NB4 (cell line): ENCODE measurements at regions not wholly inside any gene's neighbourhood (a gene's known extent, or its start where the extent isn't known, plus 50 kb on each side); places are given as distances from the start of the nearest gene placed in this dataset.

Experiments
- DNase-seq: peaks from one replicate; pipeline ENCODE4 v3.0.0; 2010; ENCODE audit warnings: low read depth
- H3K4me3 ChIP-seq: one replicate; pipeline ENCODE4 v1.5.1; 2011; ENCODE audit warnings: mild to moderate bottlenecking, low read depth, low read length, moderate library complexity
- CTCF ChIP-seq: IDR thresholded peaks from one replicate; pipeline ENCODE4 v1.5.1; 2012; ENCODE audit warnings: low read depth, low read length
- MAX ChIP-seq: IDR thresholded peaks from 2 replicates; pipeline ENCODE4 v1.6.1; 2011; ENCODE audit warnings: low read depth, low read length
- MYC ChIP-seq: IDR thresholded peaks from 2 replicates; pipeline ENCODE4 v1.6.1; 2011; ENCODE audit warnings: low read depth, low read length
- POLR2A ChIP-seq: IDR thresholded peaks from 2 replicates; pipeline ENCODE4 v1.6.1; 2011; ENCODE audit warnings: mild to moderate bottlenecking; ENCODE audit not compliant: insufficient read length; ENCODE audit errors: extremely low read depth

DNA sequence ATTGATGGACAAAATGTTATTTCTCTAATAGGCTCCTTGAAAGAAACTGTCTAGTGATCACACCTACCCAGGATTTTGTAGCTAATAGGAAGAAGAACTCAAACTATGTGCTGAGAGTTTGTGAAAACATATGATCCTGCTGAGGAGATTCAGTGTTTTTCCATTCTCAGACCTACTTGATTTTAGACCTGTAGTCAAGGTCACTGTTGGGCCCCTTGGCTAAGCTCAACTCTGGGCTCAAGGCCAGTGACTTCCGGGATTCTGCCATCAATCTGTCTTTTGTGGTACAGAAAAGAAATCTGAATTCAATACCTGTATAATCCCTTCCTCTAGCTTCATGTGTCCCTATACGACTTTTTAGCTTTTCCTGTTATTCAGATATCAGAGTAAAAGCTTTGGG is 79.7 kb upstream of the FERD3L start:
- no peak for DNase-seq
- TF ChIP-seq MYC (no peak), POLR2A (no peak), MAX (no peak), CTCF (no peak)
- no peak overlapping the region for H3K4me3 ChIP-seq

GRCh38 chr7:19215412-19215811 is 70.2 kb upstream of the FERD3L start:
- TF ChIP-seq MAX, result no peak
- TF ChIP-seq MYC, result no peak
- no peak for TF ChIP-seq POLR2A
- TF ChIP-seq CTCF, result no peak
- H3K4me3 ChIP-seq, result no peak overlapping the region
- DNase-seq, result no peak

- H3K4me3 ChIP-seq, result no peak overlapping the region
- DNase-seq, result no peak
- TF ChIP-seq CTCF, result no peak
- no peak for TF ChIP-seq POLR2A
- TF ChIP-seq MAX, result no peak
- TF ChIP-seq MYC, result no peak
Observed at GRCh38 chr7:19213746-19214145, 68.5 kb upstream of the FERD3L start.

DNA sequence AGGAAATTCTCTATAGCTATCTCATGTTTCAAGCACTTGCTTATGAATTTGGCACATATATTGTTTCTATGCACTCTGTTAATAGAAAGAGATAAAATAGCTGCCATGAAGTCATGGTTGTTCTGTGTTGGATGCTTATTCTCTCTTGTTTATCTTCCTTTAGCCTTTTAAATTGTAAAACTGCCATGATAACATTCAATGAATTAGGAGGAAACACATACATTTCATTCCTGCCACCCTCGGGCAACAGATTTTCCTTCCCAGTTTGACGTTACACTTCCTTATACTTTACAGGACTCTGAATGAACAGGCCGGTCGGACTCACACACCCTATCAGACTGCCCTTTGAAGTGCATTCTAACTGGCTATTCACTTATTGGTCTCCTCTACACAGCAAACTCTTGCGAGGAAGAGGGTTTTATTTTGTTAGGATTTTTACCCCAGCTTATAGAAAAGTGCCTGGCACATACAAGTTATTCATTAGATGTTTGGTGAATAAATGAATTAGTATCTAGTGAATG is 65.7 kb upstream of the FERD3L start:
- TF ChIP-seq MYC (no peak), CTCF (no peak), POLR2A (no peak), MAX (no peak)

DNA sequence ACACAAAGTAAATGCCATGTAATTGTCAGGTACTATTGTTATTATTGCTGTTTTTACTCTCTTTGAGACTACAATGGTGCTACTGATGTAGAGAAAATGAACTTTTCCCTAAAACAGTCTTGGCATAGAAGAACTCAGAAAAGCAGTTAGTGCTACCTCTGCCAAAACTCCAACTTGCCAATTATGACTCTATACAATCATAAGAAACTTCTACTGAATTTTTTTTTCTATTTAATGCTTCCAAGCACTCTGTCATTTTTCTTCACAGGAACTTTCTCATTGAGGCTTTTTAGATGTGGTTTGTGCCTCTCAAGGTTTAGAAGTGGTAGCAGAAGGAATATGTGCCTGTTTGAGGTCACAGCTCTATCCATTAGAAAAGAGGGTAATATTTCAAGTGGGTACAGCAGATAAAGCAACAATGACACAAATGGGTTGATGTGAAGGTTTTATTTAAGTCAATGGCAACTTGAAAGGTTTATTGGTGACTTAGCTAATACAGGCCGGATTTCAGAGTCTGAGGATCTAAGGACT is 64.0 kb upstream of the FERD3L start:
- no peak for DNase-seq
- H3K4me3 ChIP-seq, result no peak overlapping the region
- TF ChIP-seq CTCF (no peak), MAX (no peak), POLR2A (no peak), MYC (no peak)

More for the DNA sequence above, 65.7 kb upstream of the FERD3L start:
- no peak for DNase-seq
- H3K4me3 ChIP-seq, result no peak overlapping the region
